ENCODE measurements at regions not wholly inside any gene's neighbourhood (a gene's known extent, or its start where the extent isn't known, plus 50 kb on each side); places are given as distances from the start of the nearest gene placed in this dataset.

GRCh38 chr20:24787071-24787470 lies 162.0 kb upstream of the CST7 start:
- no peaks in the 10 kb centered on the region for H3K79me2 ChIP-seq (ENCODE audit: insufficient read depth, low read length)
- no peak overlapping the region for H2AFZ ChIP-seq (ENCODE audit: low read length)
- no peaks in the 10 kb centered on the region for H3K36me3 ChIP-seq (ENCODE audit: insufficient read depth, low read length)
- TF ChIP-seq EZH2phosphoT487 (IDR thresholded peaks at IDR 0.05; ENCODE audit: borderline replicate concordance) (no peak), CTCF (conservative IDR thresholded peaks at IDR 0.05; ENCODE audit: low read length) (no peak)
- H3K9ac ChIP-seq (ENCODE audit: low read depth, low read length, poor library complexity, severe bottlenecking): no peak overlapping the region
- H3K9me3 ChIP-seq (ENCODE audit: insufficient read depth, low read depth, low read length): no peaks in the 10 kb centered on the region
- no peaks in the 10 kb centered on the region for H3K27me3 ChIP-seq (ENCODE audit: insufficient read depth, low read length, poor library complexity, severe bottlenecking)
- no peak overlapping the region for H3K4me3 ChIP-seq (ENCODE audit: low read length, poor library complexity, severe bottlenecking)
- H3F3A ChIP-seq (ENCODE audit: low read depth): no peaks in the 10 kb centered on the region
- H3K4me2 ChIP-seq (ENCODE audit: low read depth, low read length, poor library complexity, severe bottlenecking): no peak overlapping the region
- no peaks in the 10 kb centered on the region for H3K4me1 ChIP-seq (ENCODE audit: insufficient read depth, low read length, poor library complexity, severe bottlenecking)
- no peaks in the 10 kb centered on the region for H4K20me1 ChIP-seq (ENCODE audit: insufficient read depth, low read length, poor library complexity, severe bottlenecking)
- H3K9me2 ChIP-seq (replicated peaks; ENCODE audit: low read depth, low read length): no peaks in the 10 kb centered on the region

- no peaks in the 10 kb centered on the region for H3K4me1 ChIP-seq (ENCODE audit: insufficient read depth, low read length, poor library complexity, severe bottlenecking)
- no peak overlapping the region for H3K4me3 ChIP-seq (ENCODE audit: low read length, poor library complexity, severe bottlenecking)
- no peaks in the 10 kb centered on the region for H3K9me2 ChIP-seq (replicated peaks; ENCODE audit: low read depth, low read length)
- H2AFZ ChIP-seq (ENCODE audit: low read length): no peak overlapping the region
- H3K36me3 ChIP-seq (ENCODE audit: insufficient read depth, low read length): no peaks in the 10 kb centered on the region
- H3K27me3 ChIP-seq (ENCODE audit: insufficient read depth, low read length, poor library complexity, severe bottlenecking): no peaks in the 10 kb centered on the region
- H3F3A ChIP-seq (ENCODE audit: low read depth): no peaks in the 10 kb centered on the region
- TF ChIP-seq EZH2phosphoT487 (IDR thresholded peaks at IDR 0.05; ENCODE audit: borderline replicate concordance): no peak
- no peak for TF ChIP-seq CTCF (conservative IDR thresholded peaks at IDR 0.05; ENCODE audit: low read length)
- H3K9ac ChIP-seq (ENCODE audit: low read depth, low read length, poor library complexity, severe bottlenecking): no peak overlapping the region
- no peaks in the 10 kb centered on the region for H4K20me1 ChIP-seq (ENCODE audit: insufficient read depth, low read length, poor library complexity, severe bottlenecking)
- H3K79me2 ChIP-seq (ENCODE audit: insufficient read depth, low read length): no peaks in the 10 kb centered on the region
- no peak overlapping the region for H3K4me2 ChIP-seq (ENCODE audit: low read depth, low read length, poor library complexity, severe bottlenecking)
- no peaks in the 10 kb centered on the region for H3K9me3 ChIP-seq (ENCODE audit: insufficient read depth, low read depth, low read length)
Measured at GRCh38 chr20:24787621-24788020, 161.4 kb upstream of the CST7 start.

- no peaks in the 10 kb centered on the region for H3F3A ChIP-seq (ENCODE audit: low read depth)
- H3K79me2 ChIP-seq (ENCODE audit: insufficient read depth, low read length): no peaks in the 10 kb centered on the region
- H3K4me1 ChIP-seq (ENCODE audit: insufficient read depth, low read length, poor library complexity, severe bottlenecking): no peaks in the 10 kb centered on the region
- no peaks in the 10 kb centered on the region for H3K27me3 ChIP-seq (ENCODE audit: insufficient read depth, low read length, poor library complexity, severe bottlenecking)
- H3K9me3 ChIP-seq (ENCODE audit: insufficient read depth, low read depth, low read length): no peaks in the 10 kb centered on the region
- no peak overlapping the region for H3K9ac ChIP-seq (ENCODE audit: low read depth, low read length, poor library complexity, severe bottlenecking)
- no peak for TF ChIP-seq EZH2phosphoT487 (IDR thresholded peaks at IDR 0.05; ENCODE audit: borderline replicate concordance)
- TF ChIP-seq CTCF (conservative IDR thresholded peaks at IDR 0.05; ENCODE audit: low read length): no peak
- H4K20me1 ChIP-seq (ENCODE audit: insufficient read depth, low read length, poor library complexity, severe bottlenecking): no peaks in the 10 kb centered on the region
- no peaks in the 10 kb centered on the region for H3K9me2 ChIP-seq (replicated peaks; ENCODE audit: low read depth, low read length)
- no peak overlapping the region for H3K4me3 ChIP-seq (ENCODE audit: low read length, poor library complexity, severe bottlenecking)
- no peak overlapping the region for H3K4me2 ChIP-seq (ENCODE audit: low read depth, low read length, poor library complexity, severe bottlenecking)
- H3K36me3 ChIP-seq (ENCODE audit: insufficient read depth, low read length): no peaks in the 10 kb centered on the region
- H2AFZ ChIP-seq (ENCODE audit: low read length): no peak overlapping the region
Measured at GRCh38 chr20:24789877-24790276, 159.2 kb upstream of the CST7 start.

Data from Loucy (cell line).